HEK293 (cell line): ENCODE measurements at regions not wholly inside any gene's neighbourhood (a gene's known extent, or its start where the extent isn't known, plus 50 kb on each side); places are given as distances from the start of the nearest gene placed in this dataset.

Experiments
- CTCF ChIA-PET: fragments of 350-600 bp; formaldehyde crosslinking; extraction: SDS; loops from one replicate; lab custom pipeline; 2021; ENCODE audit warnings: antibody characterized with exemption; lab: Yijun Ruan, JAX
- POLR2A ChIA-PET: fragments of 300-600 bp; formaldehyde crosslinking; extraction: SDS; loops from one replicate; lab custom pipeline; 2020; ENCODE audit warnings: antibody characterized with exemption, inconsistent platforms; lab: Yijun Ruan, JAX
- H3K27ac ChIP-seq: fragments of 200-500 bp; sonication (Bioruptor generic); 2 replicates; pipeline ENCODE4 v1.5.1; 2014; ENCODE audit warnings: low read depth, low read length, control low read depth, inconsistent platforms; ENCODE audit errors: extremely low read depth
- H3K36me3 ChIP-seq, 2 experiments: fragments of 200-500 bp in 1 of 2; sonication (Bioruptor generic) in 1 of 2; 1 replicate in 1 of 2; 2 replicates in 1 of 2; pipeline ENCODE4 v1.5.1; 2014 to 2017; ENCODE audit warnings: inconsistent platforms in 2 of 2, low read length in 2 of 2; ENCODE audit not compliant: control insufficient read depth in 2 of 2, insufficient read depth in 1 of 2
- H3K4me1 ChIP-seq: fragments of 200-500 bp; sonication (Bioruptor generic); 2 replicates; pipeline ENCODE4 v1.5.1; 2014; ENCODE audit warnings: mild to moderate bottlenecking, low read length, inconsistent platforms; ENCODE audit not compliant: control insufficient read depth, insufficient read depth
- H3K4me3 ChIP-seq: 2 replicates; pipeline ENCODE4 v1.5.1; 2011; ENCODE audit warnings: low read depth, mild to moderate bottlenecking, control low read depth, low read length, moderate library complexity
- H3K9me3 ChIP-seq: fragments of 200-500 bp; sonication (Bioruptor generic); 2 replicates; pipeline ENCODE4 v1.5.1; 2014; ENCODE audit warnings: low read depth, low read length, inconsistent platforms; ENCODE audit not compliant: control insufficient read depth, insufficient read depth
- BCL11A ChIP-seq: fragments of 450-650 bp; formaldehyde crosslinking; IDR thresholded peaks from 2 replicates; pipeline ENCODE4 v1.5.1; 2016; ENCODE audit warnings: low read depth, missing biosample characterization, missing genetic modification characterization
- EGR2 ChIP-seq: fragments of 450-650 bp; formaldehyde crosslinking; IDR thresholded peaks from 2 replicates; pipeline ENCODE4 v1.5.1; 2016; ENCODE audit warnings: low read depth, missing biosample characterization, missing genetic modification characterization
- GLI2 ChIP-seq: fragments of 450-650 bp; formaldehyde crosslinking; IDR thresholded peaks from 2 replicates; pipeline ENCODE4; 2017; ENCODE audit warnings: missing biosample characterization, missing genetic modification characterization, low read depth, borderline replicate concordance
- GLIS2 ChIP-seq: fragments of 450-650 bp; formaldehyde crosslinking; IDR thresholded peaks from 2 replicates; pipeline ENCODE4 v1.5.1; 2016; ENCODE audit warnings: missing biosample characterization, missing genetic modification characterization
- KLF1 ChIP-seq: fragments of 450-650 bp; formaldehyde crosslinking; IDR thresholded peaks from 2 replicates; pipeline ENCODE4 v1.5.1; 2016; ENCODE audit warnings: missing biosample characterization, missing genetic modification characterization
- KLF16 ChIP-seq: fragments of 450-650 bp; formaldehyde crosslinking; IDR thresholded peaks from 2 replicates; pipeline ENCODE4 v1.5.1; 2017; ENCODE audit warnings: missing biosample characterization, missing genetic modification characterization
- RBAK ChIP-seq: fragments of 450-650 bp; formaldehyde crosslinking; IDR thresholded peaks from 2 replicates; pipeline ENCODE4 v1.5.1; 2016; ENCODE audit warnings: missing biosample characterization, missing genetic modification characterization
- SCRT1 ChIP-seq: fragments of 450-650 bp; formaldehyde crosslinking; IDR thresholded peaks from 2 replicates; pipeline ENCODE4 v1.5.1; 2016; ENCODE audit warnings: missing biosample characterization, missing genetic modification characterization, borderline replicate concordance
- TCF7L2 ChIP-seq: IDR thresholded peaks from 2 replicates; pipeline ENCODE4 v1.6.1; 2011; ENCODE audit warnings: low read depth, mild to moderate bottlenecking, inconsistent platforms, low read length, moderate library complexity, borderline replicate concordance
- YY2 ChIP-seq: fragments of 450-650 bp; formaldehyde crosslinking; IDR thresholded peaks from 2 replicates; pipeline ENCODE4 v1.5.1; 2016; ENCODE audit warnings: missing biosample characterization, missing genetic modification characterization
- ZBTB8A ChIP-seq: fragments of 450-650 bp; formaldehyde crosslinking; IDR thresholded peaks from 2 replicates; pipeline ENCODE4 v1.5.1; 2016; ENCODE audit warnings: missing biosample characterization, missing genetic modification characterization
- ZNF10 ChIP-seq: fragments of 450-650 bp; formaldehyde crosslinking; IDR thresholded peaks from 2 replicates; pipeline ENCODE4 v1.5.1; 2017; ENCODE audit warnings: missing biosample characterization, missing genetic modification characterization
- ZNF140 ChIP-seq: fragments of 450-650 bp; formaldehyde crosslinking; IDR thresholded peaks from 2 replicates; pipeline ENCODE4 v1.5.1; 2016; ENCODE audit warnings: missing biosample characterization, missing genetic modification characterization
- ZNF157 ChIP-seq: fragments of 450-650 bp; formaldehyde crosslinking; IDR thresholded peaks from 2 replicates; pipeline ENCODE4 v1.5.1; 2016; ENCODE audit warnings: missing biosample characterization, missing genetic modification characterization
- ZNF175 ChIP-seq: fragments of 450-650 bp; formaldehyde crosslinking; IDR thresholded peaks from 2 replicates; pipeline ENCODE4 v1.5.1; 2016; ENCODE audit warnings: missing biosample characterization, missing genetic modification characterization
- ZNF214 ChIP-seq: fragments of 450-650 bp; formaldehyde crosslinking; IDR thresholded peaks from 2 replicates; pipeline ENCODE4 v1.5.1; 2017; ENCODE audit warnings: missing biosample characterization, mild to moderate bottlenecking, missing genetic modification characterization, borderline replicate concordance
- ZNF239 ChIP-seq: fragments of 450-650 bp; formaldehyde crosslinking; IDR thresholded peaks from 2 replicates; pipeline ENCODE4 v1.5.1; 2016; ENCODE audit warnings: missing biosample characterization, missing genetic modification characterization
- ZNF324 ChIP-seq: fragments of 450-650 bp; formaldehyde crosslinking; IDR thresholded peaks from 2 replicates; pipeline ENCODE4 v1.5.1; 2016; ENCODE audit warnings: missing biosample characterization, missing genetic modification characterization
- ZNF416 ChIP-seq: fragments of 450-650 bp; formaldehyde crosslinking; IDR thresholded peaks from 2 replicates; pipeline ENCODE4 v1.5.1; 2016; ENCODE audit warnings: missing biosample characterization, missing genetic modification characterization
- ZNF48 ChIP-seq: fragments of 450-650 bp; formaldehyde crosslinking; IDR thresholded peaks from 2 replicates; pipeline ENCODE4 v1.5.1; 2016; ENCODE audit warnings: missing biosample characterization, missing genetic modification characterization
- ZNF501 ChIP-seq: fragments of 450-650 bp; formaldehyde crosslinking; IDR thresholded peaks from 2 replicates; pipeline ENCODE4 v1.5.1; 2016; ENCODE audit warnings: missing biosample characterization, missing genetic modification characterization
- ZNF521 ChIP-seq: fragments of 450-650 bp; formaldehyde crosslinking; IDR thresholded peaks from 2 replicates; pipeline ENCODE4 v1.5.1; 2017; ENCODE audit warnings: missing biosample characterization, mild to moderate bottlenecking, missing genetic modification characterization
- ZNF548 ChIP-seq: fragments of 450-650 bp; formaldehyde crosslinking; IDR thresholded peaks from 2 replicates; pipeline ENCODE4 v1.5.1; 2016; ENCODE audit warnings: missing biosample characterization, missing genetic modification characterization
- ZNF596 ChIP-seq: fragments of 450-650 bp; IDR thresholded peaks from 2 replicates; pipeline ENCODE4 v1.5.0; 2018; ENCODE audit warnings: missing biosample characterization, mild to moderate bottlenecking, missing genetic modification characterization, moderate library complexity
- ZNF621 ChIP-seq: fragments of 450-650 bp; formaldehyde crosslinking; IDR thresholded peaks from 2 replicates; pipeline ENCODE4 v1.5.1; 2017; ENCODE audit warnings: missing biosample characterization, missing genetic modification characterization
- ZNF707 ChIP-seq: fragments of 450-650 bp; formaldehyde crosslinking; IDR thresholded peaks from 2 replicates; pipeline ENCODE4 v1.5.1; 2016; ENCODE audit warnings: missing biosample characterization, missing genetic modification characterization
- ZNF768 ChIP-seq: fragments of 450-650 bp; formaldehyde crosslinking; IDR thresholded peaks from 2 replicates; pipeline ENCODE4 v1.5.1; 2018; ENCODE audit warnings: missing biosample characterization, mild to moderate bottlenecking, missing genetic modification characterization
- ZNF791 ChIP-seq: fragments of 450-650 bp; formaldehyde crosslinking; IDR thresholded peaks from 2 replicates; pipeline ENCODE4 v1.5.1; 2016; ENCODE audit warnings: missing biosample characterization, missing genetic modification characterization
- ZNF837 ChIP-seq: fragments of 450-650 bp; formaldehyde crosslinking; IDR thresholded peaks from 2 replicates; pipeline ENCODE4 v1.5.1; 2016; ENCODE audit warnings: missing biosample characterization, missing genetic modification characterization
- ZNF843 ChIP-seq: fragments of 450-650 bp; formaldehyde crosslinking; IDR thresholded peaks from 2 replicates; pipeline ENCODE4 v1.5.1; 2016; ENCODE audit warnings: missing biosample characterization, missing genetic modification characterization
- TF ChIP-seq, protein P1 (sequence below): fragments of 450-650 bp; formaldehyde crosslinking; IDR thresholded peaks from 2 replicates; pipeline ENCODE4 v1.5.1; 2016; ENCODE audit warnings: missing biosample characterization, missing genetic modification characterization
- TF ChIP-seq, protein P2 (sequence below): fragments of 450-650 bp; IDR thresholded peaks from 2 replicates; pipeline ENCODE4 v1.5.1; 2018; ENCODE audit warnings: missing biosample characterization, missing genetic modification characterization
- TF ChIP-seq, protein P3 (sequence below): fragments of 450-650 bp; formaldehyde crosslinking; IDR thresholded peaks from 2 replicates; pipeline ENCODE4 v1.5.1; 2017; ENCODE audit warnings: missing biosample characterization, missing genetic modification characterization

DNA sequence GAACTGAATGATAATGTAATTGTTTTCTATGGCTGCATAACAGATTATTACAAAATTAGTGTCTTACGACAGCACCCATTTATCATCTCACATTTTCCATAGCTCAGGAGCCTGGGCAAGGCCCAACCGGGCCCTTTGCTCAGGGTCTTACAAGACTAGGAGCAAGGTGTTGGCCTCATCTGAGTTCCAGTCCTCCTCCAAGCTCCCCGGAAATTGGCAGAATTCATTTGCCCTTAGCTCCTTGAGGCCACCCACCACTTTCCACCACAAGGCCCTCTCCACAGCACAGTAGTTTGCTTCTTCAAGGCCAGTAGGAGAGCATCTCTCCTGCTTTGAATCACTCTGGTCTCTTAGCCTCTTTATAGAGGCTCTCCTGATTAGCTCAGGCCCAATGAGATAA, 89.2 kb upstream of the SALL3 start:
- Histone ChIP-seq H3K9me3 (no peaks in the 10 kb centered on the region; the same call in 1 of the 2 replicates), H3K27ac (no peak overlapping the region), H3K4me3 (no peak overlapping the region), H3K4me1 (no peaks in the 10 kb centered on the region), H3K36me3 (no peaks in the 10 kb centered on the region)
- POLR2A ChIA-PET, result no interaction called here
- CTCF ChIA-PET, result interaction anchor here (1.7 kb wide), 1 partner anchor 15 kb away, joined by 10 read pairs; no protein-coding TSS in a partner anchor
- TF ChIP-seq YY2 (tag by site-specific recombination), result no peak
- no peak for TF ChIP-seq ZNF48 (tag by site-specific recombination)
- TF ChIP-seq ZNF214 (tag by site-specific recombination), result no peak
- TF ChIP-seq ZNF10 (tag by site-specific recombination), result no peak
- TF ChIP-seq ZNF596 (tag by site-specific recombination), result no peak
- no peak for TF ChIP-seq ZNF843 (tag by site-specific recombination)
- TF ChIP-seq ZNF324 (tag by site-specific recombination), result no peak
- TF ChIP-seq ZNF501 (tag by site-specific recombination), result no peak
- no peak for TF ChIP-seq ZNF548 (tag by site-specific recombination)
- no peak for TF ChIP-seq ZNF707 (tag by site-specific recombination)
- no peak for TF ChIP-seq ZNF175 (tag by site-specific recombination)
- TF ChIP-seq GLI2 (tag by site-specific recombination), result no peak
- no peak for TF ChIP-seq KLF1
- no peak for TF ChIP-seq KLF16 (tag by site-specific recombination)
- no peak for TF ChIP-seq GLIS2 (tag by site-specific recombination)
- TF ChIP-seq, protein P1, sequence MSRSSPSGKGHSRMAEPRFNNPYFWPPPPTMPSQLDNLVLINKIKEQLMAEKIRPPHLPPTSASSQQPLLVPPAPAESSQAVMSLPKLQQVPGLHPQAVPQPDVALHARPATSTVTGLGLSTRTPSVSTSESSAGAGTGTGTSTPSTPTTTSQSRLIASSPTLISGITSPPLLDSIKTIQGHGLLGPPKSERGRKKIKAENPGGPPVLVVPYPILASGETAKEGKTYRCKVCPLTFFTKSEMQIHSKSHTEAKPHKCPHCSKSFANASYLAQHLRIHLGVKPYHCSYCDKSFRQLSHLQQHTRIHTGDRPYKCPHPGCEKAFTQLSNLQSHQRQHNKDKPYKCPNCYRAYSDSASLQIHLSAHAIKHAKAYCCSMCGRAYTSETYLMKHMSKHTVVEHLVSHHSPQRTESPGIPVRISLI, result no peak

DNA sequence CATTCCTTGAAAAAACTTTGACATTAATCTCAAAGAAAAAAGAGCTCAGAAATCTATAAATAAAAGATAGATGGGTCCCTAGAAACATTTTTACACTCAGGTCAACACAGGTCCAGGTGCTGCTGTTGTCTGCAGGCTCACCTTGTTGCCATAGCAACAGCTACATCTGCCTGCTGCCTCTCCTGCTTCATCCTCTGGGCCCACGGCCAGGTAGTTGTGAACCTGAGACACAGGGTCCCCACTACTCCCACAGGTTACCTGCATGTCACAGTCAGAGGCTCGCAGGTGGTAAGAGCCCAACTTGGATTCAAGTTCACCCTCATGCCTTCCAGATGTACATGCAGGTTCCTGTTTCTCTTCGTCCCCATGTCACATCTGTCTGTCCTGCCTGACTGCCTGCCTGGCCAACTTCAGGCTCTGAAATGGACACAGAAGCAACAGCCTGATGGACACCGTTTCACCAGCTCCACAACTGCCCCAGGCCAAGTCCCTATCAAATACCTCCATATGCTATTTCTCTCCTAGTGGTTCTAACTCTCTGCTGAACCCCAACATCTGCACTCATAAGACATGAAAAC, 88.3 kb upstream of the SALL3 start:
- ChIA-PET POLR2A (no interaction called here), CTCF (interaction anchor here (1.7 kb wide), 1 partner anchor 16 kb away, joined by 10 read pairs; no protein-coding TSS in a partner anchor)
- Histone ChIP-seq H3K27ac (no peak overlapping the region), H3K9me3 (no peaks in the 10 kb centered on the region; the same call in 1 of the 2 replicates), H3K4me1 (no peaks in the 10 kb centered on the region), H3K4me3 (no peak overlapping the region), H3K36me3 (no peaks in the 10 kb centered on the region)
- TF ChIP-seq ZNF621 (tag by site-specific recombination) (no peak), ZNF416 (no peak), ZNF837 (tag by site-specific recombination) (no peak), ZBTB8A (tag by site-specific recombination) (no peak), EGR2 (tag by site-specific recombination) (no peak), TCF7L2 (no peak), ZNF791 (tag by site-specific recombination) (no peak), ZNF768 (tag by site-specific recombination) (no peak), ZNF521 (tag by site-specific recombination) (no peak), GLIS2 (tag by site-specific recombination) (no peak), ZNF140 (tag by site-specific recombination) (no peak), RBAK (tag by site-specific recombination) (no peak), SCRT1 (tag by site-specific recombination) (no peak), ZNF157 (no peak), BCL11A (tag by site-specific recombination) (no peak), ZNF239 (tag by site-specific recombination) (no peak)
- TF ChIP-seq, protein P2, sequence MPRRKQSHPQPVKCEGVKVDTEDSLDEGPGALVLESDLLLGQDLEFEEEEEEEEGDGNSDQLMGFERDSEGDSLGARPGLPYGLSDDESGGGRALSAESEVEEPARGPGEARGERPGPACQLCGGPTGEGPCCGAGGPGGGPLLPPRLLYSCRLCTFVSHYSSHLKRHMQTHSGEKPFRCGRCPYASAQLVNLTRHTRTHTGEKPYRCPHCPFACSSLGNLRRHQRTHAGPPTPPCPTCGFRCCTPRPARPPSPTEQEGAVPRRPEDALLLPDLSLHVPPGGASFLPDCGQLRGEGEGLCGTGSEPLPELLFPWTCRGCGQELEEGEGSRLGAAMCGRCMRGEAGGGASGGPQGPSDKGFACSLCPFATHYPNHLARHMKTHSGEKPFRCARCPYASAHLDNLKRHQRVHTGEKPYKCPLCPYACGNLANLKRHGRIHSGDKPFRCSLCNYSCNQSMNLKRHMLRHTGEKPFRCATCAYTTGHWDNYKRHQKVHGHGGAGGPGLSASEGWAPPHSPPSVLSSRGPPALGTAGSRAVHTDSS (tag by site-specific recombination), result no peak
- TF ChIP-seq, protein P3, sequence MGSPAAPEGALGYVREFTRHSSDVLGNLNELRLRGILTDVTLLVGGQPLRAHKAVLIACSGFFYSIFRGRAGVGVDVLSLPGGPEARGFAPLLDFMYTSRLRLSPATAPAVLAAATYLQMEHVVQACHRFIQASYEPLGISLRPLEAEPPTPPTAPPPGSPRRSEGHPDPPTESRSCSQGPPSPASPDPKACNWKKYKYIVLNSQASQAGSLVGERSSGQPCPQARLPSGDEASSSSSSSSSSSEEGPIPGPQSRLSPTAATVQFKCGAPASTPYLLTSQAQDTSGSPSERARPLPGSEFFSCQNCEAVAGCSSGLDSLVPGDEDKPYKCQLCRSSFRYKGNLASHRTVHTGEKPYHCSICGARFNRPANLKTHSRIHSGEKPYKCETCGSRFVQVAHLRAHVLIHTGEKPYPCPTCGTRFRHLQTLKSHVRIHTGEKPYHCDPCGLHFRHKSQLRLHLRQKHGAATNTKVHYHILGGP, result no peak
